Smooth muscle cell (in vitro differentiated cells): ENCODE measurements at regions not wholly inside any gene's neighbourhood (a gene's known extent, or its start where the extent isn't known, plus 50 kb on each side); places are given as distances from the start of the nearest gene placed in this dataset.
A peak's percentile ranks its signal among the peaks of the same experiment; 100 is the strongest.

Source experiments
- DNase-seq: peaks from one replicate; lab custom pipeline; 2025; ENCODE audit not compliant: unreplicated experiment; lab: John Stamatoyannopoulos, UW
- H2AFZ ChIP-seq: fragments of 200-600 bp; sonication (generic); 2 replicates; pipeline ENCODE4 v1.6.0; 2016; ENCODE audit warnings: antibody characterized with exemption, low read depth, mild to moderate bottlenecking
- H3F3A ChIP-seq: fragments of 200-600 bp; sonication (generic); 2 replicates; pipeline ENCODE4 v1.6.0; 2017; ENCODE audit warnings: antibody characterized with exemption, low read depth
- H3K27ac ChIP-seq: fragments of 200-600 bp; sonication (generic); 2 replicates; pipeline ENCODE4 v1.5.1; 2016; ENCODE audit warnings: low read depth, mild to moderate bottlenecking
- H3K27me3 ChIP-seq: fragments of 200-600 bp; sonication (generic); 2 replicates; pipeline ENCODE4 v1.6.1; 2016; ENCODE audit warnings: low read depth, mild to moderate bottlenecking
- H3K36me3 ChIP-seq: fragments of 200-600 bp; sonication (generic); 2 replicates; pipeline ENCODE4 v1.5.1; 2016; ENCODE audit warnings: low read depth
- H3K4me1 ChIP-seq: fragments of 200-600 bp; sonication (generic); 2 replicates; pipeline ENCODE4 v1.5.1; 2016; ENCODE audit warnings: low read depth
- H3K4me2 ChIP-seq: fragments of 200-600 bp; sonication (generic); 2 replicates; pipeline ENCODE4 v1.6.0; 2016; ENCODE audit warnings: mild to moderate bottlenecking
- H3K4me3 ChIP-seq: fragments of 200-600 bp; sonication (generic); 2 replicates; pipeline ENCODE4 v1.5.1; 2016; ENCODE audit warnings: mild to moderate bottlenecking
- H3K79me2 ChIP-seq: fragments of 200-600 bp; sonication (generic); 2 replicates; pipeline ENCODE4 v1.6.0; 2016; ENCODE audit warnings: low read depth, mild to moderate bottlenecking
- H3K9ac ChIP-seq: fragments of 200-600 bp; sonication (generic); 2 replicates; pipeline ENCODE4 v1.6.0; 2016; ENCODE audit warnings: low read depth
- H3K9me3 ChIP-seq: fragments of 200-600 bp; sonication (generic); replicated peaks from 2 replicates; pipeline ENCODE4 v1.5.1; 2016; ENCODE audit warnings: low read depth
- H4K20me1 ChIP-seq: fragments of 200-600 bp; sonication (generic); 2 replicates; pipeline ENCODE4 v1.6.0; 2016; ENCODE audit warnings: low read depth
- WGBS: methylation state at CpG from one replicate; pipeline ENCODE4 v1.1.7; 2016; ENCODE audit warnings: low lambda C conversion rate; 5-methylcytosine and 5-hydroxymethylcytosine counted together
- TF ChIP-seq, protein P1 (sequence below): fragments of 200-600 bp; sonication (generic); IDR thresholded peaks from 2 replicates; pipeline ENCODE4 v1.5.1; 2017; ENCODE audit warnings: borderline replicate concordance, mild to moderate bottlenecking, antibody characterized with exemption; ENCODE audit not compliant: insufficient read depth, poor library complexity, severe bottlenecking

DNA sequence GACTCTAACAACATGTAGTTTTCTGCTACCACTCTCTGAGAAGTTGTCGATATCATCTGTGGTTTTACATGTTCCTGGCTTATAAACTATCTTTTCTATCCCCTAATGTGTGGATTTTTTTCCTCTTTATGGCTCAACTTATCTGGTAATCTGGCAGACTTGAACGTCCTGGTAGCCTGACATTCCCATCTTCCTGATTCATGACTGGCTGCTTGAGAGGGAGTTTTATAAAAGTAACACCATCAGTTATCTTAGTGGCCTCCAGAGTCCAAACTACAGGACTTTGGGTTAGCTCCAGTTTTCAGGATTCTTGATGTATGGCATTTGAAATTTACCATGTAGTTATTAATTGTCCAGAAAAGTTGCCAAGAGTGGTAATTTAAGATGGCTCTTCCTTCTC lies 174.0 kb upstream of the GULP1 start:
- Histone ChIP-seq H3K27me3 (no peaks in the 10 kb centered on the region), H3K27ac (no peak overlapping the region), H3K4me2 (no peak overlapping the region), H3K4me3 (no peak overlapping the region), H2AFZ (peak overlapping the region; percentile 9), H3K36me3 (no peaks in the 10 kb centered on the region), H3K9ac (no peak overlapping the region), H4K20me1 (no peaks in the 10 kb centered on the region), H3K4me1 (no peaks in the 10 kb centered on the region), H3F3A (no peaks in the 10 kb centered on the region), H3K79me2 (no peaks in the 10 kb centered on the region), H3K9me3 (no peaks in the 10 kb centered on the region)
- TF ChIP-seq, protein P1, sequence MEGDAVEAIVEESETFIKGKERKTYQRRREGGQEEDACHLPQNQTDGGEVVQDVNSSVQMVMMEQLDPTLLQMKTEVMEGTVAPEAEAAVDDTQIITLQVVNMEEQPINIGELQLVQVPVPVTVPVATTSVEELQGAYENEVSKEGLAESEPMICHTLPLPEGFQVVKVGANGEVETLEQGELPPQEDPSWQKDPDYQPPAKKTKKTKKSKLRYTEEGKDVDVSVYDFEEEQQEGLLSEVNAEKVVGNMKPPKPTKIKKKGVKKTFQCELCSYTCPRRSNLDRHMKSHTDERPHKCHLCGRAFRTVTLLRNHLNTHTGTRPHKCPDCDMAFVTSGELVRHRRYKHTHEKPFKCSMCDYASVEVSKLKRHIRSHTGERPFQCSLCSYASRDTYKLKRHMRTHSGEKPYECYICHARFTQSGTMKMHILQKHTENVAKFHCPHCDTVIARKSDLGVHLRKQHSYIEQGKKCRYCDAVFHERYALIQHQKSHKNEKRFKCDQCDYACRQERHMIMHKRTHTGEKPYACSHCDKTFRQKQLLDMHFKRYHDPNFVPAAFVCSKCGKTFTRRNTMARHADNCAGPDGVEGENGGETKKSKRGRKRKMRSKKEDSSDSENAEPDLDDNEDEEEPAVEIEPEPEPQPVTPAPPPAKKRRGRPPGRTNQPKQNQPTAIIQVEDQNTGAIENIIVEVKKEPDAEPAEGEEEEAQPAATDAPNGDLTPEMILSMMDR: no peak
- WGBS: 28% methylated on average over 2 of the region's 2 CpGs
- DNase-seq: no peak

DNA sequence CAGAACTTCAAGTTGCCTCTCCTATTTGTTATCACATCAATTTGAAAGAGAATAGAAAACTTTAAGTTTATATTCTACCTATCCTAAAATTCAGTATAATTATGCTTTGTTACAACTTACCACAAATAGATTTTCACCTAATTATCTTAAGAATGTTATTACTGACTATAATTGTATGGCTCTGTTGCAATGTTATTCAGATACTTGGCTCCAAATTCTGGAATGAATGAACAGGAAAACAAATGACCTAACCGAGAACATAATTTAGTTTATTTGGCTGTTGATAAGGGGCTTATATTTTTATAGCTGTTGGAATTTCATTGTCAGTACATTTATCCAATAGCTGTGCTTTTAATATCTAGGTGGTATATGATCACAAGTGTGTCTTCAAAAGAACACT lies 173.2 kb upstream of the GULP1 start:
- H3K4me3 ChIP-seq: no peak overlapping the region

DNA sequence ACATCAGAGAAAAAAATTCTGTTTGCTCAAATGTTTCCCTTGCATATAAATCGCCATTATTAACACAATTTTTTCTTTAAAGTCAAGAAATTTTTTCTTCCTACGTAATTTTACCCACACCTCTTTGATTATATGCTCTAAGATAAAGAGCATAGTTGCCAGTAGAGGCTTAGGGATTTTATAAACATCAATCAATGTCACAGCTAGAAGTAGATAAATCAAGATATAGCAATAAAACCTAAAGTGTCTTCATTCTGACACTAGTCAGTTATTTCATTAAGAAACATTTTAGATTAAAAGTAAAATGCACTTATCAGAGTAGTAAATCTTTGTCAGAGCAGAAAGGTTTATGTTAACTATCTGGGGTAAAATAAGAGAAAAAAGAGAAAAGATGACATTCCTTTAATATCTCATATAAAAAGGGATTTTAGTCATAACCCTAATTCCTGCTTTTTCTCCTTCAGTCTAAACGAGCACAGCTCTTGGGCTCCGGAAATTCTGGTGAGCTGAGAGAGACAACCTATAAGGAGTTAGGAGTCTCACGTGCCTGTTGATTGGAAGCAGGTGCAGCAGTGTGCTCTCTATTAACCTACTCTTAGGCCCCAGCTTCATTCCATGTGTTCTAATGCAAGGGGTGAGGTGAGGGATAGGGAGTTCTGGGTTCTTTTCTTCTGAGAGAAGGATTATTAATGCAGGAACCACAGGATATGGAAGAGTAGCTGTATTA lies 172.4 kb upstream of the GULP1 start:
- H3K27me3 ChIP-seq: no peaks in the 10 kb centered on the region
- no peak overlapping the region for H3K4me2 ChIP-seq
- no peaks in the 10 kb centered on the region for H3F3A ChIP-seq
- H3K4me1 ChIP-seq: no peaks in the 10 kb centered on the region
- no peaks in the 10 kb centered on the region for H4K20me1 ChIP-seq
- H3K9ac ChIP-seq: no peak overlapping the region
- TF ChIP-seq, protein P1: no peak
- no peaks in the 10 kb centered on the region for H3K9me3 ChIP-seq
- H3K27ac ChIP-seq: no peak overlapping the region
- no peaks in the 10 kb centered on the region for H3K79me2 ChIP-seq
- H2AFZ ChIP-seq: no peak overlapping the region
- 84% methylated on average over 5 of the region's 5 CpGs for WGBS
- H3K4me3 ChIP-seq: no peak overlapping the region
- DNase-seq: no peak
- H3K36me3 ChIP-seq: no peaks in the 10 kb centered on the region

More for the DNA sequence above, 173.2 kb upstream of the GULP1 start:
- WGBS: 72% methylated on average over 1 of the region's 1 CpG
- H3F3A ChIP-seq: no peaks in the 10 kb centered on the region
- DNase-seq: no peak
- H3K27ac ChIP-seq: no peak overlapping the region
- H3K4me2 ChIP-seq: no peak overlapping the region
- TF ChIP-seq, protein P1: no peak
- H3K9ac ChIP-seq: no peak overlapping the region
- no peaks in the 10 kb centered on the region for H3K36me3 ChIP-seq
- no peaks in the 10 kb centered on the region for H3K4me1 ChIP-seq
- no peak overlapping the region for H2AFZ ChIP-seq
- H4K20me1 ChIP-seq: no peaks in the 10 kb centered on the region
- H3K9me3 ChIP-seq: no peaks in the 10 kb centered on the region
- H3K27me3 ChIP-seq: no peaks in the 10 kb centered on the region
- H3K79me2 ChIP-seq: no peaks in the 10 kb centered on the region

DNA sequence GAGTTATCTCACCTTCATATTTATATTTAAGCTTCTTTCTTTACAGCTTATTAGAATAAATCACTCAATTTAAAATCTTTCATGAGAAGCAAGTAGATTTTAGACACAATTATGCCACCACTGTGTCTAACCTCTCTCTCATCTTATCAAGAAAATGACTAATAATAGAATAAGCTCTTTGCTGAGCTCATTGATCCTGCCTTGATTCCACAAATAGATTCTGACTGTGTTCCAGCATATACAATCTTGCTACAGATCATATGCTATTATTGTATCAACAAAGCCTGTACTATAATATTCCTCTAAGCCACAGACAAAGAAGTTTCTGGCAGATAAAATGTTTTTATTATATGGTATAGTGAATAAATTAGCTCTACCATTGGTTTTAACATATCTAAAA lies 168.7 kb upstream of the GULP1 start:
- peak overlapping the region; percentile 64 for H3K4me2 ChIP-seq
- H3K9me3 ChIP-seq: no peaks in the 10 kb centered on the region
- H3F3A ChIP-seq: no peaks in the 10 kb centered on the region
- TF ChIP-seq, protein P1: no peak
- no peaks in the 10 kb centered on the region for H3K79me2 ChIP-seq
- peak overlapping the region; percentile 32 for H3K4me3 ChIP-seq
- H4K20me1 ChIP-seq: no peaks in the 10 kb centered on the region
- H3K27ac ChIP-seq: no peak overlapping the region
- no peak overlapping the region for H3K9ac ChIP-seq
- H3K4me1 ChIP-seq: no peaks in the 10 kb centered on the region
- no peaks in the 10 kb centered on the region for H3K27me3 ChIP-seq
- no peak for DNase-seq
- no peaks in the 10 kb centered on the region for H3K36me3 ChIP-seq
- peak overlapping the region; percentile 9 for H2AFZ ChIP-seq
